Bronchial epithelial cell (primary cell): ENCODE measurements at regions not wholly inside any gene's neighbourhood (a gene's known extent, or its start where the extent isn't known, plus 50 kb on each side); places are given as distances from the start of the nearest gene placed in this dataset.
A peak's percentile ranks its signal among the peaks of the same experiment; 100 is the strongest.

ENCODE experiments used
- DNase-seq: peaks from one replicate; pipeline ENCODE4 v3.0.0-alpha.2; 2010; ENCODE audit warnings: low read depth
- FAIRE-seq: peaks from 2 replicates; lab custom pipeline; 2011; peaks lifted over from hg19 to GRCh38; lab: Jason Lieb, UNC
- H3K27me3 ChIP-seq: 2 replicates; pipeline ENCODE4 v1.5.1; 2011; ENCODE audit warnings: low read length; ENCODE audit not compliant: control insufficient read depth, insufficient read depth
- H3K36me3 ChIP-seq: 2 replicates; pipeline ENCODE4 v1.5.1; 2011; ENCODE audit warnings: low read length; ENCODE audit not compliant: control insufficient read depth, insufficient read depth
- H3K4me3 ChIP-seq: 2 replicates; pipeline ENCODE4 v1.5.1; 2011; ENCODE audit warnings: mild to moderate bottlenecking, low read depth, low read length, control low read depth
- CTCF ChIP-seq: IDR thresholded peaks from 2 replicates; pipeline ENCODE4 v1.5.1; 2011; ENCODE audit warnings: mild to moderate bottlenecking, moderate library complexity, low read length, control low read depth, inconsistent platforms; ENCODE audit not compliant: insufficient read depth, severe bottlenecking

GRCh38 chr1:192747301-192747700 is 61.5 kb upstream of the RGS2 start:
- Histone ChIP-seq H3K36me3 (no peaks in the 10 kb centered on the region), H3K27me3 (no peaks in the 10 kb centered on the region), H3K4me3 (no peak overlapping the region)
- no peak for FAIRE-seq
- peak; percentile 74 for DNase-seq
- TF ChIP-seq CTCF: no peak

GRCh38 chr1:192747943-192748342 is 60.9 kb upstream of the RGS2 start:
- FAIRE-seq (no peak), DNase-seq (peak; percentile 74)
- Histone ChIP-seq H3K4me3 (no peak overlapping the region), H3K27me3 (no peaks in the 10 kb centered on the region), H3K36me3 (no peaks in the 10 kb centered on the region)
- TF ChIP-seq CTCF: no peak

- no peaks in the 10 kb centered on the region for H3K36me3 ChIP-seq
- H3K27me3 ChIP-seq: no peaks in the 10 kb centered on the region
- TF ChIP-seq CTCF: no peak
- no peak overlapping the region for H3K4me3 ChIP-seq
- no peak for FAIRE-seq
- DNase-seq: peak; percentile 26
These were observed 59.5 kb upstream of the RGS2 start for GRCh38 chr1:192749349-192749748.

- TF ChIP-seq CTCF: no peak
- FAIRE-seq (no peak), DNase-seq (no peak)
- no peak overlapping the region for H3K4me3 ChIP-seq
- H3K36me3 ChIP-seq: no peaks in the 10 kb centered on the region
- H3K27me3 ChIP-seq: no peaks in the 10 kb centered on the region
These were observed 57.6 kb upstream of the RGS2 start for GRCh38 chr1:192751260-192751659.

- DNase-seq (no peak), FAIRE-seq (no peak)
- H3K27me3 ChIP-seq: no peaks in the 10 kb centered on the region
- TF ChIP-seq CTCF: no peak
- no peaks in the 10 kb centered on the region for H3K36me3 ChIP-seq
- H3K4me3 ChIP-seq: no peak overlapping the region
These were observed 52.5 kb upstream of the RGS2 start for GRCh38 chr1:192756314-192756713.

- Histone ChIP-seq H3K4me3 (no peak overlapping the region), H3K27me3 (no peaks in the 10 kb centered on the region), H3K36me3 (no peaks in the 10 kb centered on the region)
- TF ChIP-seq CTCF: no peak
- FAIRE-seq (no peak), DNase-seq (no peak)
These were observed 52.0 kb upstream of the RGS2 start for GRCh38 chr1:192756847-192757246.
